HG03066 (cell line): ENCODE measurements at regions not wholly inside any gene's neighbourhood (a gene's known extent, or its start where the extent isn't known, plus 50 kb on each side); places are given as distances from the start of the nearest gene placed in this dataset.

ENCODE experiments used
- ATAC-seq: cut with Tn5 transposase; IDR thresholded peaks from one replicate; pipeline ENCODE4 v1.9.1; 2021; ENCODE audit warnings: low read depth; ENCODE audit not compliant: unreplicated experiment

GRCh38 chr2:213202011-213202410 lies 50.6 kb upstream of the IKZF2 start:
- ATAC-seq: no peak

- ATAC-seq: no peak
Observed at GRCh38 chr2:213205944-213206343, 54.5 kb upstream of the IKZF2 start.

- no peak for ATAC-seq
Observed at GRCh38 chr2:213213186-213213585, 61.8 kb upstream of the IKZF2 start.

- ATAC-seq: no peak
Observed at GRCh38 chr2:213214209-213214608, 62.8 kb upstream of the IKZF2 start.

GRCh38 chr2:213216461-213216860 lies 65.0 kb upstream of the IKZF2 start:
- no peak for ATAC-seq

- ATAC-seq: no peak
Observed at GRCh38 chr2:213219816-213220215, 64.4 kb upstream of the SPAG16 start.

GRCh38 chr2:213220967-213221603 lies 63.2 kb upstream of the SPAG16 start:
- no peak for ATAC-seq

- no peak for ATAC-seq
Observed at GRCh38 chr2:213221957-213222356, 62.3 kb upstream of the SPAG16 start.

GRCh38 chr2:213224366-213224765 lies 59.9 kb upstream of the SPAG16 start:
- no peak for ATAC-seq

- ATAC-seq: no peak
Observed at GRCh38 chr2:213225866-213226265, 58.4 kb upstream of the SPAG16 start.

- ATAC-seq: peak; percentile 89
Observed at GRCh38 chr2:213227458-213227857, 56.8 kb upstream of the SPAG16 start.

GRCh38 chr2:213228638-213229037 lies 55.6 kb upstream of the SPAG16 start:
- no peak for ATAC-seq

GRCh38 chr2:213229814-213230213 lies 54.5 kb upstream of the SPAG16 start:
- ATAC-seq: no peak

GRCh38 chr2:213231966-213232365 lies 52.3 kb upstream of the SPAG16 start:
- no peak for ATAC-seq

GRCh38 chr2:213232649-213233437 lies 51.4 kb upstream of the SPAG16 start:
- ATAC-seq: peak; percentile 87

- ATAC-seq: no peak
Observed at GRCh38 chr2:213233438-213234330, 50.6 kb upstream of the SPAG16 start.
